NT2/D1 (cell line): ENCODE measurements at regions not wholly inside any gene's neighbourhood (a gene's known extent, or its start where the extent isn't known, plus 50 kb on each side); places are given as distances from the start of the nearest gene placed in this dataset.

ENCODE experiments used
- SUZ12 ChIP-seq: IDR thresholded peaks from 2 replicates; pipeline ENCODE4 v1.6.1; 2011; ENCODE audit not compliant: insufficient read length, insufficient read depth; ENCODE audit errors: extremely low read depth
- YY1 ChIP-seq: IDR thresholded peaks from 2 replicates; pipeline ENCODE4 v1.6.1; 2011; ENCODE audit not compliant: insufficient read length, insufficient read depth
- ZNF274 ChIP-seq: IDR thresholded peaks from 2 replicates; pipeline ENCODE4 v1.6.1; 2011; ENCODE audit warnings: mild to moderate bottlenecking, low read depth, low read length

GRCh38 chr4:122996350-122996749, 74.0 kb upstream of the NUDT6 start:
- no peak for TF ChIP-seq SUZ12
- TF ChIP-seq YY1, result no peak
- TF ChIP-seq ZNF274, result no peak
